MM.1S (cell line): ENCODE measurements at regions not wholly inside any gene's neighbourhood (a gene's known extent, or its start where the extent isn't known, plus 50 kb on each side); places are given as distances from the start of the nearest gene placed in this dataset.

Experiments used
- DNase-seq: peaks from one replicate; pipeline ENCODE4 v3.0.0-alpha.2; 2015
- H2AFZ ChIP-seq: fragments of 300-600 bp; sonication (generic); 2 replicates; pipeline ENCODE4 v1.6.0; 2016; ENCODE audit warnings: antibody characterized with exemption, low read length
- H3F3A ChIP-seq: fragments of 300-600 bp; sonication (generic); 2 replicates; pipeline ENCODE4 v1.6.1; 2016; ENCODE audit warnings: mild to moderate bottlenecking, antibody characterized with exemption, low read length, moderate library complexity, mixed read lengths; ENCODE audit not compliant: insufficient read depth
- H3K27ac ChIP-seq: fragments of 300-600 bp; sonication (generic); 2 replicates; pipeline ENCODE4 v1.5.1; 2016; ENCODE audit warnings: mild to moderate bottlenecking, low read length
- H3K27me3 ChIP-seq: fragments of 300-600 bp; sonication (generic); replicated peaks from 2 replicates; pipeline ENCODE4 v1.6.0; 2016; ENCODE audit warnings: low read length; ENCODE audit not compliant: insufficient read depth
- H3K36me3 ChIP-seq: fragments of 300-600 bp; sonication (generic); replicated peaks from 2 replicates; pipeline ENCODE4 v1.6.1; 2016; ENCODE audit warnings: mild to moderate bottlenecking, low read length, mixed read lengths; ENCODE audit not compliant: insufficient read depth
- H3K4me1 ChIP-seq: fragments of 300-600 bp; sonication (generic); 2 replicates; pipeline ENCODE4 v1.6.1; 2016; ENCODE audit warnings: low read length, mixed read lengths
- H3K4me2 ChIP-seq: fragments of 300-600 bp; sonication (generic); 2 replicates; pipeline ENCODE4 v1.6.0; 2016; ENCODE audit warnings: low read depth, low read length
- H3K4me3 ChIP-seq: fragments of 300-600 bp; sonication (generic); 2 replicates; pipeline ENCODE4 v1.5.1; 2016; ENCODE audit warnings: low read length, mixed read lengths
- H3K79me2 ChIP-seq: fragments of 300-600 bp; sonication (generic); 2 replicates; pipeline ENCODE4 v1.6.1; 2016; ENCODE audit warnings: mixed run types, low read length, mixed read lengths
- H3K9ac ChIP-seq: fragments of 300-600 bp; sonication (generic); 2 replicates; pipeline ENCODE4 v1.6.1; 2016; ENCODE audit warnings: low read length, mixed read lengths
- H3K9me2 ChIP-seq: fragments of 300-600 bp; sonication (generic); replicated peaks from 2 replicates; pipeline ENCODE4 v1.6.1; 2016; ENCODE audit warnings: mild to moderate bottlenecking, low read length, mixed read lengths; ENCODE audit not compliant: insufficient read depth
- H3K9me3 ChIP-seq: fragments of 300-600 bp; sonication (generic); replicated peaks from 2 replicates; pipeline ENCODE4 v1.6.1; 2016; ENCODE audit warnings: mild to moderate bottlenecking, low read length, mixed read lengths; ENCODE audit not compliant: insufficient read depth
- H4K20me1 ChIP-seq: fragments of 300-600 bp; sonication (generic); 2 replicates; pipeline ENCODE4 v1.6.1; 2016; ENCODE audit warnings: mild to moderate bottlenecking, low read length, moderate library complexity, mixed read lengths; ENCODE audit not compliant: insufficient read depth
- EZH2 ChIP-seq: fragments of 300-600 bp; sonication (generic); optimal IDR thresholded peaks from 2 replicates; pipeline ENCODE3; 2017; ENCODE audit warnings: low read depth, mild to moderate bottlenecking, antibody characterized with exemption, low read length, mixed read lengths
- EZH2phosphoT487 ChIP-seq: fragments of 300-600 bp; sonication (generic); IDR thresholded peaks from 2 replicates; pipeline ENCODE4 v1.6.1; 2018; ENCODE audit warnings: antibody characterized with exemption, low read length
- TF ChIP-seq, protein P1 (sequence below): fragments of 300-600 bp; sonication (generic); IDR thresholded peaks from 2 replicates; pipeline ENCODE4 v1.5.1; 2016; ENCODE audit warnings: antibody characterized with exemption, low read length, mixed read lengths

DNA sequence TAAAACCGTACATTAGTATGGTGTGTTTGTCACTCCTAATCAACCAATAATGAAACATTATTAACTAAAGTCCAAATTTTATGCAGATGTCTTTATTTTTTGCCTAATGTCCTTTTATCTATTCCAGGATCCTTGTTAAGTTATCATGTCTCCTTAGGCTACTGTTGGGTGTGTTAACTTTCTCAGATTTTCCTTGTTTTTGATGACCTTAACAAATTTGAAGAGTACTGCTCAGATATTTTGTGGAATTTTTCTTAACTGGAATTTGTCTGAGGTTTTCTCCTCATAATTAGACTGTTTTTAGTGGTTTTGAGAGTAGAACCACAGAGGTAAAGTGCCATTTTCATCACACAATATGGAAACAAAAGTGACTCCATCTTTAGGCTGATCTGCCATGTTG, 406.3 kb downstream of the MEI4 start:
- no peak overlapping the region for H3K4me3 ChIP-seq
- no peaks in the 10 kb centered on the region for H3F3A ChIP-seq
- no peak overlapping the region for H3K9ac ChIP-seq
- H3K27me3 ChIP-seq, result no peaks in the 10 kb centered on the region
- H3K4me1 ChIP-seq, result no peaks in the 10 kb centered on the region
- H2AFZ ChIP-seq, result no peak overlapping the region
- H3K4me2 ChIP-seq, result no peak overlapping the region
- no peaks in the 10 kb centered on the region for H4K20me1 ChIP-seq
- no peaks in the 10 kb centered on the region for H3K79me2 ChIP-seq
- no peaks in the 10 kb centered on the region for H3K9me3 ChIP-seq
- H3K9me2 ChIP-seq, result no peaks in the 10 kb centered on the region
- no peak for TF ChIP-seq EZH2phosphoT487
- TF ChIP-seq, protein P1, sequence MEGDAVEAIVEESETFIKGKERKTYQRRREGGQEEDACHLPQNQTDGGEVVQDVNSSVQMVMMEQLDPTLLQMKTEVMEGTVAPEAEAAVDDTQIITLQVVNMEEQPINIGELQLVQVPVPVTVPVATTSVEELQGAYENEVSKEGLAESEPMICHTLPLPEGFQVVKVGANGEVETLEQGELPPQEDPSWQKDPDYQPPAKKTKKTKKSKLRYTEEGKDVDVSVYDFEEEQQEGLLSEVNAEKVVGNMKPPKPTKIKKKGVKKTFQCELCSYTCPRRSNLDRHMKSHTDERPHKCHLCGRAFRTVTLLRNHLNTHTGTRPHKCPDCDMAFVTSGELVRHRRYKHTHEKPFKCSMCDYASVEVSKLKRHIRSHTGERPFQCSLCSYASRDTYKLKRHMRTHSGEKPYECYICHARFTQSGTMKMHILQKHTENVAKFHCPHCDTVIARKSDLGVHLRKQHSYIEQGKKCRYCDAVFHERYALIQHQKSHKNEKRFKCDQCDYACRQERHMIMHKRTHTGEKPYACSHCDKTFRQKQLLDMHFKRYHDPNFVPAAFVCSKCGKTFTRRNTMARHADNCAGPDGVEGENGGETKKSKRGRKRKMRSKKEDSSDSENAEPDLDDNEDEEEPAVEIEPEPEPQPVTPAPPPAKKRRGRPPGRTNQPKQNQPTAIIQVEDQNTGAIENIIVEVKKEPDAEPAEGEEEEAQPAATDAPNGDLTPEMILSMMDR, result no peak
- no peak for TF ChIP-seq EZH2
- H3K27ac ChIP-seq, result no peak overlapping the region
- no peaks in the 10 kb centered on the region for H3K36me3 ChIP-seq
- no peak for DNase-seq

DNA sequence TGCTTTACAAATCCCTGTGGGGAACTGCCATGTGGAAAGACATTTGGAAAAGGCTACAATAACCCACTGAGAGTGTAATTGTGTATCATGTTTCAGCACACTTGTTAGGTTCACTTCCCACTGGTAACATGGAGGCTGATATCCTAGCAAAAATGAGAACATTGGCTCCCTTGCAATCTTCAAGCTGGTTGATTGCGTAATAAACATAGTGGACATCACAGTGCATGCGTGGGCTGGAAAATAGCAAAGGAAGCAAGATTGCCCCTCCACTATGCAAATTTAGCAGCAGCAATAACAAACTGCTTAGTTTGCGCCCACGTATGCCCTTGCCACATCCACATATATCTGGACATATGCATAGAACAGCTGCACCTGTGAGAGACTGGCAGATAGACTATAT, 410.2 kb downstream of the MEI4 start:
- H3K9me3 ChIP-seq, result no peaks in the 10 kb centered on the region
- H3K9ac ChIP-seq, result no peak overlapping the region
- no peak for DNase-seq
- no peaks in the 10 kb centered on the region for H3K27me3 ChIP-seq
- H3F3A ChIP-seq, result no peaks in the 10 kb centered on the region
- no peaks in the 10 kb centered on the region for H4K20me1 ChIP-seq
- H3K9me2 ChIP-seq, result no peaks in the 10 kb centered on the region
- no peaks in the 10 kb centered on the region for H3K4me1 ChIP-seq
- H3K79me2 ChIP-seq, result no peaks in the 10 kb centered on the region
- no peak overlapping the region for H3K4me3 ChIP-seq
- H3K36me3 ChIP-seq, result no peaks in the 10 kb centered on the region
- TF ChIP-seq EZH2phosphoT487, result no peak
- no peak for TF ChIP-seq EZH2
- TF ChIP-seq, protein P1, result no peak
- H3K4me2 ChIP-seq, result no peak overlapping the region
- H2AFZ ChIP-seq, result no peak overlapping the region
- no peak overlapping the region for H3K27ac ChIP-seq

DNA sequence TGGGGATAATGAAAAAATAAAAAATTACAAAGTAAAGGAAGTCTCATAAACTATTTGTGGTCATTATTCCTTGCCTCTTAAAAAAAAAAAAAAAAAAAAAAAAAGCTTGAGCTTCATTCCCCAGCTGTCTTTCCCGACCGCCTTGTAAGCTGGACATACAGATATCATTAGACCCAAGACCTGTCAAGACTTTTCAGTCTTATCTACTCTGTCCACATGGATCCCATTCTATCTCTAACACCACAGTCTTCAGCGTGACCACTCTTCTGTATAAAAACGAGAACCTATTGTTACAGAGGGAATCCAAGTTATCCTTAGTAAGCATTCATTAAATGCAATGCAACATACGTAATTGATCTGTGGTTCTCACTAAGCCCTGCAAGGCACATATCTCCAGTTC, 423.5 kb downstream of the MEI4 start:
- Histone ChIP-seq H3K9me3 (no peaks in the 10 kb centered on the region), H3K27me3 (no peaks in the 10 kb centered on the region), H3K4me3 (no peak overlapping the region), H3K79me2 (no peaks in the 10 kb centered on the region), H2AFZ (no peak overlapping the region), H3F3A (no peaks in the 10 kb centered on the region), H3K9me2 (no peaks in the 10 kb centered on the region), H3K36me3 (no peaks in the 10 kb centered on the region), H3K27ac (no peak overlapping the region), H3K4me1 (no peaks in the 10 kb centered on the region), H3K9ac (no peak overlapping the region), H4K20me1 (no peaks in the 10 kb centered on the region), H3K4me2 (no peak overlapping the region)
- TF ChIP-seq EZH2 (no peak), EZH2phosphoT487 (no peak)
- TF ChIP-seq, protein P1, result no peak
- no peak for DNase-seq

DNA sequence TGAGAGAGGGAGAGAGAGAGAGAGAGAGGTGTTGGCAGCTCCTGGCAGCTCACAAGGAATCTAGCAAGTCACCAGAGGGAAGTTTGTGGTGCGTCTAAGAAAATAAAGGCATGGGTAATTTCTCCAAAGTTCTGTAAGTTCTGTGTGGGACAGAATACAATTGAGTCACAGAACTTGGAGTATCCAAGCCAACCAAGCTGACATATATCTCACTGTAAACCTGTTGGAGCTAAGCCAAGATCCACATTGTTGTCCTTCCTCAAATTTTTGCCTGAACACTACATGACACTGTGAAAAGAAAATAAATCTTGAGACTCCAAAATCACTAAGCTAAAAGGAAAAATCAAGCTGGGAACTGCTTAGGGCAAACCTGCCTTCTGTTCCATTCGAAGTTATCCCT, 436.7 kb downstream of the MEI4 start:
- no peaks in the 10 kb centered on the region for H3K9me3 ChIP-seq
- no peak overlapping the region for H3K4me2 ChIP-seq
- no peak overlapping the region for H3K27ac ChIP-seq
- H2AFZ ChIP-seq, result no peak overlapping the region
- H3K9ac ChIP-seq, result no peak overlapping the region
- H3K27me3 ChIP-seq, result no peaks in the 10 kb centered on the region
- H3K79me2 ChIP-seq, result no peaks in the 10 kb centered on the region
- TF ChIP-seq EZH2phosphoT487, result no peak
- TF ChIP-seq EZH2, result no peak
- no peaks in the 10 kb centered on the region for H3F3A ChIP-seq
- H4K20me1 ChIP-seq, result no peaks in the 10 kb centered on the region
- H3K9me2 ChIP-seq, result no peaks in the 10 kb centered on the region
- H3K4me3 ChIP-seq, result no peak overlapping the region
- no peak for DNase-seq
- no peaks in the 10 kb centered on the region for H3K4me1 ChIP-seq
- H3K36me3 ChIP-seq, result no peaks in the 10 kb centered on the region
